HG02938 (cell line): ENCODE measurements at regions not wholly inside any gene's neighbourhood (a gene's known extent, or its start where the extent isn't known, plus 50 kb on each side); places are given as distances from the start of the nearest gene placed in this dataset.

ENCODE experiments used
- ATAC-seq: cut with Tn5 transposase; IDR thresholded peaks from one replicate; pipeline ENCODE4 v1.9.1; 2021; ENCODE audit warnings: mild to moderate bottlenecking, moderate library complexity; ENCODE audit not compliant: unreplicated experiment

DNA sequence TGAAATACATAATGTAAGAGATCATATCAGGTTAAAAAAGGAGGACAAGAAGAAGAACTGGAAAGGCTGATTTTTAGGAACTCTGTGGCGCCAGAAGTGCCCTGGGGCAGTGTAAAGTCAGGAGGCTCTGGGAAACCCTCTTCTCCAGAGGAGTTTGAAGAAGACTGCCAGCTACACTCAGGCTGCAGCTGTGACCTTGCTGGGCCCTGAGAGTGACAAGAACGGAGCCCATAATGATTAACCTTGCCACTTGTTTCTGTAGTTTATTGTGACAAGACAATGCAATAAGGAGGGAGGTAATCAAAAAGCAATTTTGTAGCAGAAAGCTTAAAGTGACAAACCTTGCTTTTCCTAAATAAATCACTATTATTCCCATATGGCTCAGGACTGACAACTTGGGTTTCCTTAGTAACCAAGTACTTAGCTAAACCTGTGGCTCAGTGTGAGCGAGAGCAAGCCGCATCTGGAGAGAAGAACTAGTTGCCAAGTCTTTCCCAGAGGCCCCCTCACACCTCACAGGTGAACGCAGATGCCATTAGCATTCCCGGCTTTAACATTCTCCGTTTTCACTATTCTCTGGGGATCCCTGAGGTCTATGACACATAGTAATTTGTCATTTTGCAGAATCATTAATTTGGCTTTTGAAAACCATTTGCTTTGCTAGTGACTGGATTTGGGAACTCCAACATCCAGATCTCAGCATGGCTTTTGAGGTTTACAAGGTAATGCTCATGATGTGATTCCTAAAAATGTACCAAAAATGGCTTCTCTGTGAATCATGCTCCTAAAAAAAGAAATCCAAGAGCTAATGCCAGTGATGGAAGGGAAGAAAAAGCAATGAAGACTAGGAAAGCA, 115.9 kb downstream of the OMA1 start:
- no peak for ATAC-seq

DNA sequence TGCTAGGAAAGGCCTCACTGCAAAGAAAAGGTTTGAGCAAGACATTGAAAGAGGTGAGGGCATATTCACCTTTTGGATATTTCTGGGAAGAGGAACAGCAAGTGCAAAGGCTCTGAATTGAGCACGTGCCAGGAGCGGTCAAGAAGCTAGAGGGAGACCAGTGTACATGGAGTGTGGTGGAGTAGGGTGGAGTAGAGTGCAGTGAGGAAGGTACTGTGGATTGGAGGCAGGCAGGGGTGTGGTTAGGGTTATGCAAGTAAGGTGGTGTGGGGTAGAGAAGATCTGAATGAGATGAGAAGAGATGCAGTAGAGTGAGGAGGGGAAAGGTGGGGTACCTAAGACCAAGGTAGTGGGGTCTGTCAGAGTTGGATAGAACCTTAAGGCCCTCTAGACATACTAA, 119.6 kb downstream of the OMA1 start:
- no peak for ATAC-seq

DNA sequence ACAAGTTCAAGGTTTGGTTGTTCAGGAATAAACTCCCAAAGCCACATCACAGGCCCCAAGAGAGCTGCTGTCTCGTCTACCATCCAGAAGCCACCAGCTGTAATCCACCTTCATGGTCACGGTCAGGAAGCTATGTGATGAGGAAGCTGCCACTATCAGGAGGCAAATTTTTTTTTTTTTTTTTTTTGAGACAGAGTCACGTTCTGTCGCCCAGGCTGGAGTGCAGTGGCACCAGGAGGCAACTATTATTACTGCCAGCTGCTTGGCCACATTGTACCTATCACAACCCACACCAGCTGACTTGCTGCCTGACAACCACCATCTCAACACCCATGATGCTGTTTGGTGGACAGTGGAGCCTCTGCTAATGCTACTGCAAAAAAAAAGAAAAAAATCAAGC, 124.1 kb downstream of the OMA1 start:
- ATAC-seq = no peak

DNA sequence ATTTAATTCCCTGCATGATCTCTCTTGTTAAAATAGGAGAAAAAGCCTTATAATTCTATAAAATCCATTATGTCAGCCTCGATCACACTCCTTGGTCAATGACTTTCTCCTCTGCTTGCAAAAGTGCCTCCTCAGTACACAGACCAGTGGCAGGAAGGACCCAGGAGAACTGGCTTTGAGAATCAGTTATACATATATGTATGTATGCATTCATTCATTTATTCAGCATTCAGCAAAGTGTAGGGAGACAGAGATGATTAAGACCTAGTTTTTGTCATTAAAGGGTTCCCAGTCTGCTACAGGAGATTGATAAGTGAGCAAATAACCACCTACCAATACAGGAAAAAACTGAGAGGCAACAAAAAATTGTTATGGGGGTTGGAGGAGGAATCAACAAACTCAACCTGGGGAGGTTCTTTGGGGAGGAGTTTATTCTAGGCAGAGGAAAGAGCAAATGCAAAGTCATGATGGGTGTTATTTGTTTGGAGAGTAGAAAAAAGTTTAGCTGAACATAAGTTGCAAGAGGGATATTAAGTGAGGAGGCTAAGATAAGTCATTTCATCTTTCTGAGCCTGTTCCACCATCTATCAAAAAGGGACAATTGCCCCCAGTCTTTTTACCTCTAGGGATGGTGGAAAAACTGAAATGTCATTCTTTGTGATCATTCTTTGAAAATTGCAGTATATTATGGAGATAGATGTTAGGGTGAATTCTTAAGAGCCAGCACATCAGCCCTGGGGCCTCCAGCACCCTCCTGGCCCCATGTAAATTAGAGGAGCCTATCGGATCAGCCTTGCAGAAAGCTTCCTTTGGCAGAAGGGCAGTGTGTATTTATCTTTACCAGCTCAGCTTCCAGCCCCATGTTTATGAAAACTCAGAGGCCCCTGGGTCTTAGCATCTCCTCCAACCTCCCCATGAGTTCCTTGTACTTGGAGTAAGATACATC, 128.0 kb downstream of the OMA1 start:
- no peak for ATAC-seq

DNA sequence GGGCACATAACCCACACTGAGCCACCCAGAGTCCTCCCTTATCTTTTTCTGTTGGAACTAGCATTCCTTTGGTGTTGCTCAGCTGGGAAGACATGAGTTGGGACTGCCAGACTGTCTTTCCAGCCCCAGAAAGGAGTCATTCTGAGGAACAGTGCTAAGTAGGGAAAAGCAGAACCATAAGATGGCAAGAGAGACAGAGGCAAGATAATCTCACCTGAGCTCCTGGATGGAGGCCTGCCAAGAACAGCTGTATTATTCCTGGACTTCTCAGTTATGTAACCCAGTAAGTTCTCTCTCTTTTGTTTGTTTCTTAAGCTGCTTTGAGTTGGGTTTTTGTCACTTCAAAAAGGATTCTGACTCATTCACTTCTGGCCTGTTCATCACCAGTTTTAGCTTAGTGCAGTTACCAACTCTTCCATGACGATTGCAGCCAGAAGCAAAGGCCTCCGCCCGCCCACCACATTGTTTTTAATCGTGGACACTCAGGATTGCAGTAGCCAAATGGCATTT, 134.4 kb downstream of the OMA1 start:
- no peak for ATAC-seq

DNA sequence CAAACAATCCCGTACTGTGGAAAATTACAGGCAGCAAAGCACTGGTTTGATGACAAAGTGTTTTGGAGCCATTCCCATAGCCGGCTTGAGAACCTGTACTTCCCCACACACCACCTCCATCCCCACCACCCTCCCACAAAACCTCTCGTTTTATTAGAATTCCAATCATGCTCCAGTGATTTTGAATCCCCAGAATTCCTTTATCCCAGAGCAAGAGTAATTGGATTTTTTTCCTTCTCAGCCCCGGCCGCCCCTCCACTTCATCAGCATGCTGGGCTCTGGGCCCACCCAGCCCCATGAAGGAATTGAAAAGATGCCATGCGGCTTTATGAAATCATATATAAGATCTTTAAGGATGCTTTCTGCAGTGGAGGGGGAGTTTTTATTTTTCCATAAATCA, 136.6 kb downstream of the OMA1 start:
- ATAC-seq = no peak

DNA sequence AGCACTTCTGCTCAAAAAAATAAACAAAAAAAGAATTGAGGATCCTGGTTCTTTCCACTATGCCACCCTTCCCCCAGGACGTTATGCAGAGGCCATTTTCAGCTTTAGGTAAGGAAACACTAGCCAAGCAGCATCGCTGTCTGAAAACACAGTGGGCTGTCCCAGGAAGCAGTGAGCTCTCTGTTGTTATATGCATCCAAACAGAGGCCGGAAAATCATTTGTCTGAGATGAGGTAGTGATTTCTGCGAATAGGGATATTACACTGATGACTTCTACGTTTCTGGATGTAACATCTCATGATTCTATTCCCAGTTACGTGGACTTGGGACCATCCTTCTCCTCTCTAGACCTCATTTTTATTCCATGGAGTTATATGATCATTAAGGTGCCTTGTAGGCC, 137.2 kb downstream of the OMA1 start:
- ATAC-seq = no peak

DNA sequence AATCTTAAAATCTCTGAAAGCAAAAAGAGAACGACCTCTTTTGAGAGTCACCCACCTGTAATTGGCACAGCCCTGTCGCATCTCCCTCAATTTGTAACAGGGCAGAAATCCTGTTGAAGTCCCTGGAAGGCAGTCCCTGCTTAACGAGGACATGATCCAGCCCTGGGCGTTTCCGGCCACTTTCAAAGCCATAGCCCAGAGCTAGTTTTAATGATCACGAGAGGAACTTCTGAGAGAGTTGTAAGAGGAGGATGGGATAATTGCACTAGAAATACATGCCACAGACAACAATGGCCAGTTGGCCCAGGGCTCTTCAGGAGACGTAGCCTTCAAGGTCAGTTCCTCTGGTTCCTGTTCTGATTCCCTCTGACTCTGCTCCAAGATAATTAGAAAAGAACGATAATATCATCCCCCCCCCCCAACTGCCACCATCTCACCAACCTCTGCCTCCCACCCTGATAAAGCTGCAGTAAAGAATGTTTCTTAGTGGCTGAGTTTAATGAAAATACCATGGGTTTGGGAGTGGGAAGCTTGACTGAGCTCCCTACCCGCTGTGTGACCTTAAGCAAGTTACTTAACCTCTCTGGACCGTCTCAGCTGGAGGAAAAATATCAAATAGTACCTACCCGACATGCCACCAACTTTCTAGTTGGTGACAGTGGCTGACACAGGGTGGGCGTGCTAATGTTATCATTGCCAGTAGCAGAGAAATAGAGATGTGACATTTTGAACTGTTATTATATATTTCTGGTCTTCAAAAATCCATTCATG, 140.0 kb downstream of the OMA1 start:
- no peak for ATAC-seq

DNA sequence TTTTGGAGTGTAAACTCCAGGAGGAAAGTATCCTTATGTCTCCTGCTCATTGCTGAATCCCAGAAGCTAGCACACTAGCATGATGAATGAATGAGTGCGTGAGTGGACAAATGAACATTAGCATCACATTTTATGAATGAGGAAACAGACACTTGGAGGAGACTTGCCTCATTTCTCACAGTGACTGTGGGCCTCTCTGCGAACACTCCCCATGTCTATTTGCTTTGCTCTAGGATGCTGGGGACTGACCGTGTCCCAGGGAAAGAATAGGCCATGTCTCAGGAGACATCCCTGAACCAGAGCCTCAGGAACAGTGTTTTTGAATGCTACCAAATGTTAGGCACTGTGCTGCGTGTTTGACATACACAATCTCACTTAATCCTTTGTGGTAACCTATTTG, 140.9 kb downstream of the OMA1 start:
- ATAC-seq = no peak

DNA sequence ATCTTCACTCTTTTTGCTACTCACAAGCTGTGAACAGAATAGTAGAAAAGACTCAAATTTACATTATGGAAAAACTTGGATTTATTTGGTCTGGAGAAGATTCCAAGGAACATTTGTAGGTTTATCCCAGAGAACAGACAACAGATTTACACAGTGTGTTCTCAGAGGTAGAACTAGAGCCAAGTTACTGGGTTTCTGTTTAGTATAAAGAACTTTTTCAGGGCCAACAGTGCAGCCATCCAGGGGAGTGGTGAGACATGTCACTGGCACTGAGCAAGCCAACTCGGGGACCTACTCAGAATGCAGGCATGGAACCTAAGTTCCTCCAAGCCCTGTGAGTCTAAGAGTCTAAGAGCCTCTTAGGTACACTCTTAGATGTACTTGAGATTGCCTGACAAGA, 142.6 kb downstream of the OMA1 start:
- ATAC-seq = no peak

DNA sequence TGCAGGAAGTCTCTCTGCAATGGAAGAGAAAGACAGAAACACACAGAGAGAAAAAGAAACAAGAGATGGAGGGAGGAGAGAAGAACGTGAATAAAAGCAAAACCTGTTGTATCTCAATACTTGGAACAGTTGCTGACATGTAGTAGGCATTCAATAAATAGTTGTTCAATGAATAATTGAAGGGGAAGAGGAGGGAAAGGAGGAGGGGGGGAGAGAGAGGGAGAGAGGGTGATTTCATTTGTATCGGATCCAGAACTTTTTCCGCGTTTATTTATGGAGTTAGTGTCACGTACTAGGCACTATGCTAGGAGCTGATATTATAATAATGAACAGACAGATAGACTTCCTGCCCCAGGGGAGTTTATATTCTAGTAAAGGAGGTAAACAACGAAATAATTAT, 144.1 kb downstream of the OMA1 start:
- ATAC-seq = no peak

DNA sequence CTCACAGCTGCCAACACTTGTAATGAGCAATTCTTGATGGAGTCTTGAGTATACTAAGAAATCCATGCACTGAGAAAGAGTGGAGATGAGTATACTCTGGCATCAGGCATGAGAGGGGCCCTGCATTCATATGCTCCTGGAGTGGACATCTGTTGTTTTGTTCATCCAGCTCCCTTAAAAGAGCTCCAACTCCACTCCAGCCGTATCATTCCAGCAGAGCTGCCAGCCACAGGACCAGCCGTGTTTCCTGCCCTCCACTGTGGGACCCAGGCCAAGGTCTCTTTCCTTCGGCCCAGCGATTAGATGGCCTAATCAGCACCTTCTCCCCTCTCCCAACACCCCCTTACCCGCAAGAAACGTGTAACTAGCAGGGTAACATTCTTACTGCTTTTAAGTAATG, 144.5 kb downstream of the OMA1 start:
- no peak for ATAC-seq

DNA sequence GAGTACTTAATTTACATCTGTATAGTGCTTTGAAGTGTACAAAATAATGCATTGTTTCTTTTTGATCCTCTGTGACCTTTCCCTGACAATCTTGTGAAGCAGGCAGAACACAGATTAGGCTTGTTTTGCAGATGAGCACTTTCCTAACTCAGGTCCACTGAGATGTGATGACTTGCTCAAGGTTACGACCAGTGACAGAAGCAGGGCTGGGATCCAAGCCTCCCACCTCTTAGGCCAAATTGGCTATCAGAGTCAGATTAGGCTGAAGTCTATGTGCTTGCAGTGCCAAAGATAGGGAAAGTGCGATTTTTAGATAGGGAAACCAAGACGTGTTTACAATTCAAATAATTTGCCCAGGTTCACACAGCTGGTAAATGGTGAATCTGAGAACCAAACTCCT, 147.3 kb downstream of the OMA1 start:
- ATAC-seq = no peak

DNA sequence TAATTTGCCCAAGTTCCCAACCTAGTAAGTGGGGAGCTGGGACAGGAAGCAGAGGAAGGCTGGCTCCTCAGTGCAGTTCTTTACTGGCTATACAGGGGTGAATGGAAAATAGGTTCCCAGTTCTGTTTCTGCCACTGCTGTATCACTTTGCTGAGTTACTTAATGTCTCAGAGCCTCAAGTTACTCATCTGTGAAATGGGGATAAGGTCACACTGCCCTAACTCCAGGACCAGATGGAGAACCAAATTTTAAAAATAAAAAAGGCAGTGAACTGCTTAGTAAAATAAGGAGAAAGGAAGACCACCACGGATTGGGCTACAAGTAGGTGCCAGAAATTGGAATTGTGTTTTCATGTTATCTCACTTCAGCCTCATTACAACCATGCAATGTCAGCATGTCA, 147.8 kb downstream of the OMA1 start:
- no peak for ATAC-seq

DNA sequence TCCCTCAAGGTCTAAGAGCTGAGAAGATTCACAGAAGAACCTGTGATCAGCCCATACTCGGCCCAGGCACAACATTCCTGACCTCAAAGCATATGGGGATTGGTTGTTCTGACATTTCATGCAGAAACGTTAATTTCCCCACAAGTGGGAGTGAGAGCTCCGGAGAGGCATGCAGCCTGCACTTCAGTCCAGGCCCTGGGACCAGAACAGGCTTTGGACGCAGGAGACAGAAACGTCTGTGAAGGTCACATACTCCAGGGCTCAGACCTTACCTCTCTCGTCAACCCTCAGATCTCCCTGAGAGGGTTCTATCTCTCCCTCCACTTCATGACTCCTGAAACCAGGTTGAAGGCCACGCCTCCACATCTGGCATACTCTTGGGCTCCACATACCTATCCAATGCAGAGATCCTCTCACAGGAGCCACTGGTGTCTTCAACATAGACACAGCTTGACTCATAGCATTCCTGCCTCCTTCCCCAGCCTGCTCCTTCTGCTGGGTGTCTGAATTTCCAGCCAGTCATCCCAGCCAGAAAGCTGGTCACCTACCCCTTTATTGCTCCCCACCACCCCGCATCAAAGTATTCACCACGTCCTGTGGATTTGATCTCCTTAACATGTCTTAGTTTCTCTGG, 149.2 kb downstream of the OMA1 start:
- ATAC-seq = no peak

DNA sequence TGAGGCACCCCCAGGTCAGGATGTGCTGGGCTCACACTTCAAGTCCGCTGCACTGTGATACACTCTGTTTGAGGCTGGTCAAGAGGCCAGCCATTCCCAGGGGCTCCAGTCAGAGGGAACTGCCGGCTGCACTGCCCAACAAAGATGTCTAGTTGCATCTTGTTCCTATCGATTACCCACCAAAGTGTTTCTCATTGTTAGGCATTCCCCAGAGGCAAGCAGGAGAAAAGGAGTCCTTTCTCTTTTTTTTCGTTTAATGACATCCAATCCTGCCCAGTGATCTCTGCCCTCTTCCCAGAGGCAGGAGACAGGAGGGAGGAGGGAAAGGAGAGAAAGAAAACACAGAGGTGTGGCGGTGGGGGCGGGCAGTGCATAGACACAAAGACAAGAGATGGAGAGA, 150.4 kb downstream of the OMA1 start:
- ATAC-seq = no peak

DNA sequence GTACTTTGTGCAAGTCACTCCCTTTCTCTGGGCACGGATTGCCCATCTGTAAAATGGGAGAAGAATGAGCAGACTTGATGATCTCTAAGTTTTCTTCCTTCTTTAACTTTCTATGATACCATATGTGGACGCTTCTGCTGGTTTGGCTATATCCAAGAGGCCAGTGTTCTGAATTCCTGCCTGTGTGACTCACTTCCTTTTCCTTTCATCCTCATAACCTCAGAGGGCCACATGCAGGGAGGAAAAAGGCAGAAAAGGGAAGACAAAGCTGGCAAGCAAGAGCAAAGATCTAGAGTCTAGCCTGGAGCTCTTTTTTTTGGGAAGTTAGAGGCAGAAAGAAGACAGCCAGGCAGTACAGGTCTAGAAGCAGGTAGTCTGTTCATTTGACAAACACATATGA, 151.2 kb downstream of the OMA1 start:
- ATAC-seq = no peak

DNA sequence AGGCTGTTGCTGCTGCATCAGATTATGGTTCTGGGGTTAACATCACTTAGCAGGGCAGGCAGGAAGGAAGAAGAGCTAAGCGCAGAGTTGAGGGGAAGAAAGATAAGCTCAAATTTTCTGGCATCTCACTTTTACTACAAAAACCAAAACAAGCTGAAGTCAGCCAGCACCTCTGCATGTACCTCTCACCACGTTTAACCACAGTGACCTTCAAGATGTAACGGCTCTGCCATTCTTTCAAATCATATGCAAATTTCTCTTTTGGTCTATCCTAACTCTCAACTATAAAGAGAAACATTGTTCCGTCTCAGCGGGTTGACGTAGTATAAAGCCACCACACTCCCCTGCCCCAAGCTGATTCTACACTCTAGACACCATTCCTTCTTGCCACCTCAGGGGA, 154.4 kb downstream of the OMA1 start:
- peak; percentile 45 for ATAC-seq

DNA sequence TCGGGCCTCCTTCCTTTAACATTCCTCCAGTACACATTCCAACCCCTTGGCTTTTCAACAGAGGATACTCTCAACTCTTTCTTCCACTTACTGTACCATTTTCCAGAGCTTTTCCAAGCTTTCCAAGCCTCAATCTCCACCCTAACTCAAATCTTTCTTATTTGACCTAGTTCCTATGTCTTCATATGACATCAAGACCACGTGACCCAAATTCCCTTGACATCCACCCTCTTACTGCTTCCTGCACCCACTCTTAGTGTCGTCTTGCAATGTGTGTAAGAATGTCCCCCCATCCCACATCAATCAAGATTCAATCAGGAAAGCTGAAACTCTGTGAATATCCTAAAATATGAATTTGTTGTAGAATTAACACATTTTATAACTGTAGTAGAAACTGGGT, 155.0 kb downstream of the OMA1 start:
- no peak for ATAC-seq

DNA sequence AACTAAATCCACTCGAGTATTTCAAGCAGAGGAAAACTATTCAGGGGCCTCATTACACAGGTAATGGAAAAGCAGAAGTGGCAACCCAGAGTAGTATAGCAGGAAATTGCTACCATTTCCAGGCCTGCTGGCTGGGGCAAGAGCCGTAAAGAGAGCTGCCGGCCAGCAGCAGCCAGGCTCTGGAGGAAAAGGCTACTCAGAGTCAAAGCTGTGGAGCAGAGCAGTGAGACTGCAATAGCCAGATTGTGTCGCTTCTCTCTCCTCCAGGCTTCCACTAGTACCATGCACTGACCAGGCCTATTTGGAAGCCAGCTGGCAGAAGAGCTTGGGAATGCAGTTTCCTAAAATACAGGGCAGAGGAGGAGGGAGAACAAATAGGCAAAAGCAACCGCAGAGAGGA, 155.5 kb downstream of the OMA1 start:
- ATAC-seq = no peak

DNA sequence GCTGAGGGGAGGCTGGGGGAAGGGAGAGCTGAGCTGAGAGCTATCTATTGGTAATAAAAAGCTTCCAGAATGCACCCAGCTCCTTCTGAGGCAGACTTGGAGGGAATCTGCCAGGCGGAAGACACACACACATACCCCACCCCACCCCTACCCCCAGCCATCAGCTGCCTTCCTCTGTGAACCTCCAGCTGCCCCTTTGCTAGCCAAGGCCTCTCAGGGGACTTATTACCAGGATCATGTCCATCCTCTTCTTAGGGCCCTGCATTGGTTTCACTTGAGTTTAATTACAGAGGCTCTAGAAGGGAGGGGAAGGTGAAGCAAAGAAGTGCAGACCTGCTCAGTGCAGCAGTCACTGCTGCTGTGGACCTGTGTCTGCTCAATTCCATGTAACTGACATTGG, 156.4 kb downstream of the OMA1 start:
- no peak for ATAC-seq
